SJSA1 (cell line): ENCODE measurements at regions not wholly inside any gene's neighbourhood (a gene's known extent, or its start where the extent isn't known, plus 50 kb on each side); places are given as distances from the start of the nearest gene placed in this dataset.

Source experiments
- DNase-seq, 2 experiments: peaks; one replicate each; pipeline ENCODE4 v3.0.0-alpha.2; 2015 to 2020; ENCODE audit warnings: low spot score in 2 of 2, low read depth in 1 of 2
- H3K27ac ChIP-seq: fragments of 250-450 bp; sonication (Bioruptor Pico); 2 replicates; pipeline ENCODE4 v1.5.1; 2020; ENCODE audit warnings: mild to moderate bottlenecking, moderate library complexity
- H3K27me3 ChIP-seq: fragments of 250-450 bp; sonication (Bioruptor Pico); replicated peaks from 2 replicates; pipeline ENCODE4 v1.5.1; 2020; ENCODE audit warnings: mild to moderate bottlenecking, moderate library complexity
- H3K36me3 ChIP-seq: fragments of 250-450 bp; sonication (Bioruptor Pico); 2 replicates; pipeline ENCODE4 v1.5.1; 2020; ENCODE audit warnings: mild to moderate bottlenecking
- H3K4me1 ChIP-seq: fragments of 250-450 bp; sonication (Bioruptor Pico); replicated peaks from 2 replicates; pipeline ENCODE4 v1.6.1; 2021; ENCODE audit warnings: mild to moderate bottlenecking
- H3K4me3 ChIP-seq: fragments of 250-450 bp; sonication (Bioruptor Pico); 2 replicates; pipeline ENCODE4 v1.5.1; 2020; ENCODE audit warnings: mild to moderate bottlenecking
- H3K9me3 ChIP-seq: fragments of 250-450 bp; sonication (Bioruptor Pico); replicated peaks from 2 replicates; pipeline ENCODE4 v1.5.1; 2020; ENCODE audit warnings: mild to moderate bottlenecking

DNA sequence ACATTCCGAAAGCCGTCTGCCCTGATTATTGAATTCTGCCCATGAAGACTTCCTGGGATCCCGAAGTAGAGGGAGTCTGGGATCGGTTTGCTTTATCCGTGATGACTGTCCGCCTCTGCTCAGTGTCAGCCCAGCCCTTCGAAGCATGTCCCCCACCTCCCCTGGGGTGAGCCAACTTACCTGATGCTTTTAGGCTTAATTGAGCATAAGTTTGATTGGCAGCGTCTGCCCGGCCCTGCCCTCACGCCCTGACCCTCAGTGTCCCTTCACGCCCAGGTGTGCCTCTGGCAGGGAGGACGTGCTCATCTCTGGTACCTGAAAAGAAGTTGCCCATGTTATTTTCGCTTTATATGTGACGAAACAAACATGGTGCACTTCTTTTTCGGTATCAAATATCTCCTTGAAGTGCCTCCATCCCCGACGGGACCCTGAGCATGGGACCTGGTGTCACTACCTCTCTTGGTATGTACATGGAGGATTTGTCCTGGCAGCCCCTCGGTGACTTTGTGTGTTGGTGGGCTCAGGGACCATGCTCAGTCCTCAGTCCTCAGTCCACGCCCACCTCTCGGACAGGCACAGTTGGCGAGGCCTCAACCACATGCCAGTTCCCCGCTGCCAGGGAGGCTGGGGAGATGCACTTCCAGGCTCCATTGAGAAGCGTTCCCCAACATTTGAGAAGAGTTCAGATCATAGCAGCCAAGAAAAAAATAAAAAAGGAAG, 130.1 kb upstream of the RTL1 start:
- no peaks in the 10 kb centered on the region for H3K4me1 ChIP-seq
- no peaks in the 10 kb centered on the region for H3K9me3 ChIP-seq
- H3K27me3 ChIP-seq = no peaks in the 10 kb centered on the region
- DNase-seq = no peak
- no peak overlapping the region for H3K27ac ChIP-seq
- H3K36me3 ChIP-seq = peaks cover 34% of the 10 kb centered on the region; the same call in 1 of the 2 replicates
- no peak overlapping the region for H3K4me3 ChIP-seq

DNA sequence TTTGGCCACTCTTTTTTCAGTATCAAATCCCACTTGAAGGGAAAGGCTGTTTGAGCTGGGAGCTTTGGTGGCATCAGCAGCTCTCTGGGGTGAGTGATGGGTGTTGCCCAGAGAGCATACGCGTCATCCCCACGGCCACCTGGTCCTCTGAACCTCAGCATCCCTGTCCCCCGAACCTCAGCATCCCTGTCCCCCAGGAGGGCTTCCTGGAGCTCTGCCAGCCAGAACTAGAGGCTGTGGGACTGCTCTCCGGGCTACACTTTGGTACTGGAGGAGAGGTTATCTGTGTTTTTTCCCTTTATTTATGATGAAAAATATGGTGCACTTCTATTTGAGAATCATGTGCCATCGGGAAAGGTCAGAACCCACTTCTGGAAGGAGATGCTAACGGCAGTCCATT, 131.5 kb upstream of the RTL1 start:
- no peaks in the 10 kb centered on the region for H3K9me3 ChIP-seq
- H3K36me3 ChIP-seq = peaks cover 35% of the 10 kb centered on the region; the same call in 1 of the 2 replicates
- no peaks in the 10 kb centered on the region for H3K4me1 ChIP-seq

GRCh38 chr14:101035466-101036225, 132.1 kb upstream of the RTL1 start:
- H3K27ac ChIP-seq = no peak overlapping the region
- no peaks in the 10 kb centered on the region for H3K4me1 ChIP-seq
- H3K4me3 ChIP-seq = no peak overlapping the region
- DNase-seq = no peak
- no peaks in the 10 kb centered on the region for H3K27me3 ChIP-seq
- H3K36me3 ChIP-seq = peaks cover 31% of the 10 kb centered on the region; the same call in 1 of the 2 replicates
- H3K9me3 ChIP-seq = no peaks in the 10 kb centered on the region

More for the DNA sequence above, 131.5 kb upstream of the RTL1 start:
- no peak overlapping the region for H3K4me3 ChIP-seq
- no peak overlapping the region for H3K27ac ChIP-seq
- H3K27me3 ChIP-seq = no peaks in the 10 kb centered on the region
- no peak for DNase-seq

GRCh38 chr14:101037021-101037817, 133.7 kb upstream of the RTL1 start:
- no peaks in the 10 kb centered on the region for H3K4me1 ChIP-seq
- no peaks in the 10 kb centered on the region for H3K27me3 ChIP-seq
- no peak overlapping the region for H3K4me3 ChIP-seq
- no peaks in the 10 kb centered on the region for H3K9me3 ChIP-seq
- peaks cover 22% of the 10 kb centered on the region; the same call in 1 of the 2 replicates for H3K36me3 ChIP-seq
- no peak overlapping the region for H3K27ac ChIP-seq
- DNase-seq = no peak

DNA sequence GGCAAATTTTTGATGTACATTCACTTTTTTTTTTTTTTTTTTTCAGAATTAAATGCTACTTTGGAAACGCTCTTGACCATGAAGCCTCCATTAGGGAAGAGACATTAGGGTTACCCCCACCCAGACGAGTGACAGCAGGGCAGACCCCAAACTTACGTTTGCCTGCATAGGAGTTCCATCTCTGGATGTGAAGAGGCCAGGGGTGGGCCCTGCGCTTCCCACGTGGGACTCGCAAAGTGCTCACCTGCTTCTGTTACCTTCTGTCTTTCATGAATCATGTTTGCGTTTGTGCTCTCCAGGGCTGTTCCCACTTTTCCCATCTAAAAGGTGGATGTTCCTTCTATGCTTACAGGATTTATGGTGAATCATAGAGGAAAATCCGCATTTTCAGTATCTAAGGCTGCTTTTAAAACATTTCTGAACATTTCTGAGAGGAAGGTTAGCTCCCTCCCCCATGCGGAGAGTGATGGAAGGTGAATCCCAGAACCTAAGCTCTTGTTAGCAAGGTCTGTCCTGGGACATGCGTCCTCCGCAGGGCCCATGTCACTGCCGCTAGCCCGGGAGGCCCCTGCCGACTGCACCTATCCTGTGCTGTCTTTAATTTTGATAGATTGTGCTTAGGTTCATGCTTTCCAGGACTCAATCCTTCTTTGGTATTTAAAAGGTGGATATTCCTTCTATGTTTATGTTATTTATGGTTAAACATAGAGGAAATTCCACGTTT, 135.7 kb upstream of the RTL1 start:
- Histone ChIP-seq H3K36me3 (peaks cover 26% of the 10 kb centered on the region; the same call in 1 of the 2 replicates), H3K4me3 (no peak overlapping the region), H3K27ac (no peak overlapping the region), H3K27me3 (no peaks in the 10 kb centered on the region), H3K4me1 (no peaks in the 10 kb centered on the region), H3K9me3 (no peaks in the 10 kb centered on the region)
- DNase-seq = no peak

GRCh38 chr14:101039755-101040138, 136.2 kb upstream of the RTL1 start:
- DNase-seq = no peak
- no peak overlapping the region for H3K4me3 ChIP-seq
- peaks cover 26% of the 10 kb centered on the region; the same call in 1 of the 2 replicates for H3K36me3 ChIP-seq
- H3K27ac ChIP-seq = no peak overlapping the region
- no peaks in the 10 kb centered on the region for H3K4me1 ChIP-seq
- no peaks in the 10 kb centered on the region for H3K27me3 ChIP-seq
- H3K9me3 ChIP-seq = no peaks in the 10 kb centered on the region

DNA sequence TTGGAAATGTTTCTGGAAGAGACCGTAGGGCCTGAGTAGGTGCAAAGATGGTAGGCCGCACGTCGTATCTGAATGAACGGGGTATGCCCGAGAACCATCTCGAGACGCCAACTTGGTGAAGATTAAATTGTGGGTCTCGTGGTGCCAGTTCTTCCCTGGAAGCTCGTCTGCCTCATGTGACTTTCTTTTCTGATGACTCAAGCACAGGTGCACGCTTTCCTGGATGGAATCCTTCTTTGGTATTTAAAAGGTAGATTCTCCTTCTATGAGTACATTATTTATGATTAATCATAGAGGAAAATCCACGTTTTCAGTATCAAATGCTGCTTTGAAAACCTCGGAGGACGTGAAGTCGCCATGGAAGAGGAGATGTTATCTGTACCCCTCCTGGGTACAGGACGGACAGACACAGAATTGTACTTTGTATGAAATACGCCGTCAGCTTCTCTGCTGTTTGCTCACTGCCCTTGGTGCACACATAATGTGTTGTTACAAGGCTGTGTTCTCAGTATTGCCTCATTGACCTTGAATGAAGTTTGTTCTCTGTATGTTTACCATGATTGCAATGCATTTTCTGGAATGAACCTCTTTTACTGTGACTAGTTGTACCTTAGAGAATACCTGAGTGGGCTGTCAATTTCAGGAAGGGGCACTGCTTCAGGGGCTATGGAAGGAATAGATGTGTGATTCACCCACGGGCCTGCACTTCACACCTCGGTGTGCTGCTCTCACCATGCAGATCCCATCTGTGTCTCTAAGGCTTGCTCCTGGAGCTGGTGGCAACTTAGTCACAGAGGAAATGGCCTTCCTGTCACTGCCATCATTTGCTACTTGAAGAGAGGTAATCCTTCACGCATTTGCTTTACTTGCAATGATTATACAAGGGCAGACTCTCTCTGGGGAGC, 137.3 kb upstream of the RTL1 start:
- Histone ChIP-seq H3K27ac (no peak overlapping the region), H3K4me1 (no peaks in the 10 kb centered on the region), H3K27me3 (no peaks in the 10 kb centered on the region), H3K36me3 (peaks cover 28% of the 10 kb centered on the region), H3K4me3 (no peak overlapping the region), H3K9me3 (no peaks in the 10 kb centered on the region)
- no peak for DNase-seq

DNA sequence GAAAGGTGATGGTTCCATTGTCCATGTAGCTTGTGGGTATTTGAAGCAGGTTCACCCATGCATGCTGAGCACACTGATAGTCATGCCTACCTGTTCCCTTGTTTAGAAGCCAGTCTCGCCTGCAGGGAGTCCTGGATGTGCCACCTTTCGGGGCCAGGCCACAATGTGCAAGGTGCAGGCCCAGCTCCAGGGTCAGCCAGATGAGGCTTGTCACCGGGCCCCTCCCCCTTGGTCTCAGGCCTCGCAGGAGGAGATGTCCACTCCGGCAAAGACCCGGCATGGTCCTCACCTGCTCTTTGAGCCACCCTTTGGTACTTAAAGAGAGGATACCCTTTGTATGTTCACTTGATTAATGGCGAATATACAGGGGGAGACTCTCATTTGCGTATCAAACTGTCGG, 140.4 kb upstream of the RTL1 start:
- Histone ChIP-seq H3K27ac (no peak overlapping the region), H3K27me3 (no peaks in the 10 kb centered on the region), H3K4me3 (no peak overlapping the region), H3K36me3 (peaks cover 24% of the 10 kb centered on the region), H3K9me3 (no peaks in the 10 kb centered on the region), H3K4me1 (no peaks in the 10 kb centered on the region)
- no peak for DNase-seq

DNA sequence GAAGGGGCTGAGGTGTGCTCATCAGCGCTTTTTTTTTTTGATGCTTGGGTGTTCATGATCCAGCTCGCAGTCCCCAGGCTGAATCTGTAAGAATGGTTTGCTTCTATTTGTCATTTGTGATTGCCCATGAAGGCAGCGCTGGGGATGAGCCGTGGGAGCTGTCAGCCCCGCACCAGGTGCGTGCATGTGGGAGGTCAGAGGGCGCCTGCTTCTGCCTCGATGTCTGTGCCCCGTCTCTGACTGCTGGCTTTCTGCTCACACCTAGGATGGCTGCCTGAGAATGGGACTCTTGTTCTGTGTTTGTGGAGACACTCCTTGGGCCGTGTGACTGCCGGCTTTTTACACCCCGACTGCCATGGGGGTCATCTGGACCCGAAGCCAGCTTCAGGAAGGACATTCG, 141.2 kb upstream of the RTL1 start:
- no peak overlapping the region for H3K4me3 ChIP-seq
- H3K9me3 ChIP-seq = no peaks in the 10 kb centered on the region
- no peaks in the 10 kb centered on the region for H3K27me3 ChIP-seq
- no peak for DNase-seq
- H3K36me3 ChIP-seq = peaks cover 25% of the 10 kb centered on the region
- H3K27ac ChIP-seq = no peak overlapping the region
- H3K4me1 ChIP-seq = no peaks in the 10 kb centered on the region

GRCh38 chr14:101045511-101045910, 142.0 kb upstream of the RTL1 start:
- no peaks in the 10 kb centered on the region for H3K27me3 ChIP-seq
- H3K4me3 ChIP-seq = no peak overlapping the region
- no peak for DNase-seq
- no peak overlapping the region for H3K27ac ChIP-seq
- H3K9me3 ChIP-seq = no peaks in the 10 kb centered on the region
- H3K36me3 ChIP-seq = peaks cover 33% of the 10 kb centered on the region
- H3K4me1 ChIP-seq = no peaks in the 10 kb centered on the region

DNA sequence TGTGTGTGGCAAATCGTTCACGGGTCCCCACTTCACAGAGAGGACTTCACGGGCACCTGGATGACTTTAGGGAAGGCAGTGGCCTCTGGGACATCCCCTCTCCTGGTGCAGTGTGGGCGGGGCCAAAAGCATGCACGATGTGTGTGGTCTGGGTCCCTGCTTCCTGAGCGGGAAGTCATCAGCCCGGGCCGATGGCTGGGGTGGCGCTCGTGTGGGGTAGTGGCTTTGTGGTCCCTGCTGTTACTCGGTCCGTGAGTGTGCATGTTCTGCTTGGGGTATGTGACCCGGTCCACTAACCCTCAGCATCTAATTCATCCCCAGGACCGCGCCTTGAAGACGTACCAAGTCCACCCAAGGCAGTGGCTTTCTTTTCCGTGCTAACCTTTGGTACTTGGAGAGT, 142.5 kb upstream of the RTL1 start:
- H3K27me3 ChIP-seq = no peaks in the 10 kb centered on the region
- no peak overlapping the region for H3K27ac ChIP-seq
- no peak for DNase-seq
- no peak overlapping the region for H3K4me3 ChIP-seq
- no peaks in the 10 kb centered on the region for H3K4me1 ChIP-seq
- H3K36me3 ChIP-seq = peaks cover 34% of the 10 kb centered on the region
- H3K9me3 ChIP-seq = no peaks in the 10 kb centered on the region

DNA sequence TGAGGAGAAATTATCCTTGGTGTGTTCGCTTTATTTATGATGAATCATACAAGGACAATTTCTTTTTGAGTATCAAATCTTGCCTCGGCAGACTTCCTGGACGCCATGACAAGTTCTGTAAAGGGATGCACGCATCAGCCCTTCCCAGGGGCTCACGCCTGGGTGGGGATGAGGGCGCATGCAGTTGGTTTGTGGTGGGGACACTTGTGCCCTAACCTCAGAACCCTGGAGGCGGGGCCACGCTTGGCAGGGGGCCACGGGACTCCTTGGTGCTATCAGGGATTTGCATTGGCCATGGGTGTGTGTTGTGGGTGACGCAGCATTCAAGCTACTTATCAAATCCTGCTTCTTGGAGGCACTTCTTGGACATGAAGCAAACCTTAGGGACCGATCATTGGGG, 143.8 kb upstream of the RTL1 start:
- no peaks in the 10 kb centered on the region for H3K9me3 ChIP-seq
- H3K27ac ChIP-seq = no peak overlapping the region
- H3K4me1 ChIP-seq = no peaks in the 10 kb centered on the region
- no peaks in the 10 kb centered on the region for H3K27me3 ChIP-seq
- H3K4me3 ChIP-seq = no peak overlapping the region
- no peak for DNase-seq
- peaks cover 40% of the 10 kb centered on the region for H3K36me3 ChIP-seq

DNA sequence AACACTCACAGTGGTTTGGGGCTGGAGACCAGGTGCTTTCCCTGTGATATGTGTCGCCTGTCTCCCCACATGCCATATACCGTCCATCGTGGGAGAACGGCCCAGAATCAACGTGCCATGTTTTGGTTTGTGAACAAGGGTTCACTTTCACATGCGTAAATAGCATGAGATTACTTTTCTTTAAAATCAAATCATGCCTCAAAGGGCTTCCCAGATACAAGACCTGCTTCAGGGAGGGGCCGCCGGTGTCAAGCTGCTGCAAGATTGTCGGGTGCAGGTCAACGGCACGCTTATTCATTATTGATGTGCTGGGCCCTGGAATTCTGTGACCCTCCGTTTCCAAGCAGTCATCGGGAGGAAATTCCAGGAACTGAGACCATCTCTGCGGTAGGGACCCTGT, 145.2 kb upstream of the RTL1 start:
- DNase-seq = no peak
- no peak overlapping the region for H3K4me3 ChIP-seq
- peaks cover 43% of the 10 kb centered on the region for H3K36me3 ChIP-seq
- H3K27me3 ChIP-seq = no peaks in the 10 kb centered on the region
- H3K9me3 ChIP-seq = no peaks in the 10 kb centered on the region
- no peaks in the 10 kb centered on the region for H3K4me1 ChIP-seq
- H3K27ac ChIP-seq = no peak overlapping the region
